ENCODE measurements at regions not wholly inside any gene's neighbourhood (a gene's known extent, or its start where the extent isn't known, plus 50 kb on each side); places are given as distances from the start of the nearest gene placed in this dataset.

DNA sequence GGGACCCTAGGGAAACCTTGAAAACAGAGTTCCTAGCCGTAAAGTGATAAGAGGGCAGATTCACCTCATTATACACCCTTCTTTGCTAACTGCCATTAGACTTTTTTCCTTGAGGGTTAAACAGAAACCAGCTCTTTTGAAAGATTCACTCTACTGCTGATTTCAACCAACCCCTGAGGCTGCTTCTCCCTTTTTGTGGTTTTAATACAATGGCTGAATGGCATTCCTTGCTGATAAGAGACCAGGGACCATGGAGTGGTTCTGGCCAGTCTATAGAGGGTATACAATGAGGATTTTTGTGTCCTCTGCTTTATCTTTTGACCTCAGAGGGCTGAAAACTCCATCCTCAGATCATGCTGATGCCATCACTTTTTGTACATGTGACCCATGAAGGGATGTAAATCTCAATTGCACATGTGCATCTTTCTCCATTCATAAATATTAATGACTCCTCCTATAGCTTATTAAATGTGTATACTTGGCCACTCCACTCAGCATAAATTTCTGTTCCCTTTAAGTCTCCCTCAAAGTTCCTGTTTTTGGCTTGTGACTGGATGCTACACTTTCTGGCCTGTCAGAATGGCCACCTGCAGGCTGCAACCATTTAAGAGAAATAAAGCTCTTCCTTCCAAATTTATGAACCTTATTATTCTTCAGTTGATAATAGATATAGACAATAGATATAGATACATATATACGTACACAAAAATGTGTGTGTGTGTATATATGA, 233.8 kb upstream of the SEL1L start:
- ChIA-PET CTCF (no interaction called here), POLR2A (no interaction called here)
- Mint-ChIP-seq H3K9me3 (peaks cover 16% of the 10 kb centered on the region), H3K36me3 (no peaks in the 10 kb centered on the region), H3K4me1 (0 out of 2 replicates have a peak, but pooled peaks cover 4% of the 10 kb centered on the region), H3K27me3 (ENCODE audit: low read depth) (no peaks in the 10 kb centered on the region), H3K4me3 (no peak overlapping the region), H3K27ac (no peak overlapping the region)
- no peak for TF ChIP-seq FOXJ3 (CRISPR knock-in tag; IDR thresholded peaks at IDR 0.05; ENCODE audit: borderline replicate concordance)
- no peak for TF ChIP-seq PRDM15 (CRISPR knock-in tag; IDR thresholded peaks at IDR 0.05)
- no peak for TF ChIP-seq ZNF317 (CRISPR knock-in tag; IDR thresholded peaks at IDR 0.05; ENCODE audit: borderline replicate concordance, low read depth)
- no peak for TF ChIP-seq SOX15 (CRISPR knock-in tag; IDR thresholded peaks at IDR 0.05)
- TF ChIP-seq RORB (CRISPR knock-in tag; IDR thresholded peaks at IDR 0.05) = no peak
- TF ChIP-seq KAT7 (CRISPR knock-in tag; IDR thresholded peaks at IDR 0.05; ENCODE audit: borderline replicate concordance) = no peak
- no peak for TF ChIP-seq JAZF1 (CRISPR knock-in tag; IDR thresholded peaks at IDR 0.05)
- TF ChIP-seq IRF2 (CRISPR knock-in tag; IDR thresholded peaks at IDR 0.05; ENCODE audit: borderline replicate concordance, low read depth) = no peak
- no peak for TF ChIP-seq NR1H2 (CRISPR knock-in tag; IDR thresholded peaks at IDR 0.05)
- no peak for TF ChIP-seq USF1 (CRISPR knock-in tag; IDR thresholded peaks at IDR 0.05)
- DNase-seq (ENCODE audit: low spot score) (no peak), ATAC-seq (no peak)

- ChIA-PET POLR2A (no interaction called here), CTCF (no interaction called here)
- H3K9me3 Mint-ChIP-seq = peaks cover 10% of the 10 kb centered on the region
- H3K36me3 Mint-ChIP-seq = no peaks in the 10 kb centered on the region
- peaks cover 11% of the 10 kb centered on the region; the same call in 1 of the 2 replicates for H3K27me3 Mint-ChIP-seq (ENCODE audit: low read depth)
- ATAC-seq (no peak), DNase-seq (ENCODE audit: low spot score) (no peak)
- no peak for TF ChIP-seq TEAD1 (CRISPR knock-in tag; IDR thresholded peaks at IDR 0.05)
- TF ChIP-seq PRRX2 (CRISPR knock-in tag; IDR thresholded peaks at IDR 0.05) = no peak
- no peak for TF ChIP-seq ZNF232 (CRISPR knock-in tag; IDR thresholded peaks at IDR 0.05)
- no peak for TF ChIP-seq ZNF671 (CRISPR knock-in tag; IDR thresholded peaks at IDR 0.05)
- no peak for TF ChIP-seq RELA (CRISPR knock-in tag; IDR thresholded peaks at IDR 0.05; ENCODE audit: borderline replicate concordance)
- TF ChIP-seq MXD4 (CRISPR knock-in tag; IDR thresholded peaks at IDR 0.05; ENCODE audit: borderline replicate concordance) = no peak
- no peak for TF ChIP-seq ZNF416 (CRISPR knock-in tag; IDR thresholded peaks at IDR 0.05)
- TF ChIP-seq HMGA2 (CRISPR knock-in tag; IDR thresholded peaks at IDR 0.05) = no peak
- TF ChIP-seq SMAD3 (CRISPR knock-in tag; IDR thresholded peaks at IDR 0.05; ENCODE audit: borderline replicate concordance) = no peak
- no peak for TF ChIP-seq CDX4 (CRISPR knock-in tag; IDR thresholded peaks at IDR 0.05; ENCODE audit: borderline replicate concordance)
- TF ChIP-seq ZBTB21 (CRISPR knock-in tag; IDR thresholded peaks at IDR 0.05; ENCODE audit: borderline replicate concordance) = no peak
- TF ChIP-seq FOXJ3 (CRISPR knock-in tag; IDR thresholded peaks at IDR 0.05; ENCODE audit: borderline replicate concordance) = no peak
- H3K27ac Mint-ChIP-seq = no peak overlapping the region
- H3K4me1 Mint-ChIP-seq = no peaks in the 10 kb centered on the region
- no peak overlapping the region for H3K4me3 Mint-ChIP-seq
Observed at GRCh38 chr14:81771651-81772275, 238.1 kb upstream of the SEL1L start.

All from WTC11 (cell line).